ENCODE measurements at regions not wholly inside any gene's neighbourhood (a gene's known extent, or its start where the extent isn't known, plus 50 kb on each side); places are given as distances from the start of the nearest gene placed in this dataset.

DNA sequence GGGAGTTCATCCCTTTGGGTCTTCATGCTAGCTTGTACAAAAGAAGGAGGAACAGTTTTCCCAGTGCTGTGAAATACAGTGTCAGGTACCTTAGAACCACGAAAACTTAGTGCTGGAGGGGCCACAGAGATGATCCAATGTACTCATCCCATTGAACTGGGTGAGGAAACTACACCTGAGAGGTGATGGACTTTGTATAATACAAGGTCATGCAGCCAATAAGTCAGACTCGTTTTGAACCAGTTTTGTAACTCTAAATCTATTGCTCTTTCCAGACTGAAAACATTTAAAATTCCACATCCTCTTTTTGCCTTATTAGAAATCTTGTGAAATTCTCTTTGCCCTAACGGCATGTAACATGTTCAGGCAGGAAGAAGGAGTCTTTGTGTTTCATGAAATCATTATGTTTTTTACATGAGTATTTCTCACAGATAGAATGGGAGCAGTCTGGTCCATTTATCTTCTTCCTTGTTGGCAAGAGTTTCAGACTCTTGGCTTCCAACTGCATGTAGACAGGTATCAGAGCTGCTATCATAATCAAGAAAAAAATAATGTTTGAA is 146.8 kb upstream of the FBXL7 start:
- Histone ChIP-seq H3K9ac (ENCODE audit: insufficient read depth in 1 of 2, low read depth in 2 of 2, low read length in 2 of 2) (no peak overlapping the region), H3K27ac (ENCODE audit: extremely low read depth, low read depth, low read length) (no peak overlapping the region), H4K20me1 (replicated peaks; ENCODE audit: control insufficient read depth, insufficient read depth, low read length) (no peaks in the 10 kb centered on the region), H3K4me3 (no peak overlapping the region), H3K4me1 (replicated peaks in 1 of 2; ENCODE audit: control insufficient read depth in 2 of 2, insufficient read depth in 2 of 2, low read length in 2 of 2) (no peaks in the 10 kb centered on the region), H3K9me1 (ENCODE audit: control insufficient read depth, insufficient read depth, low read length) (no peaks in the 10 kb centered on the region), H3K36me3 (ENCODE audit: control insufficient read depth, insufficient read depth, low read length) (no peaks in the 10 kb centered on the region), H3K4me2 (ENCODE audit: insufficient read depth, low read length) (no peak overlapping the region), H2AFZ (ENCODE audit: low read depth, low read length) (no peak overlapping the region), H3K9me3 (replicated peaks; ENCODE audit: control insufficient read depth, insufficient read depth, low read depth, low read length) (no peaks in the 10 kb centered on the region; the same call in 1 of the 2 replicates), H3K79me2 (ENCODE audit: control insufficient read depth, insufficient read depth, low read length) (no peaks in the 10 kb centered on the region), H3K27me3 (ENCODE audit: control insufficient read depth in 2 of 2, insufficient read depth in 2 of 2, low read length in 2 of 2) (no peaks in the 10 kb centered on the region)
- no TSS peak for BruUV-seq (replicated peaks)
- TF ChIP-seq KLF10 (CRISPR knock-in tag; IDR thresholded peaks at IDR 0.05) (no peak), HLTF (IDR thresholded peaks at IDR 0.05) (no peak), ZNF449 (CRISPR knock-in tag; IDR thresholded peaks at IDR 0.05) (no peak), ETV5 (CRISPR knock-in tag; IDR thresholded peaks at IDR 0.05; ENCODE audit: low read depth) (no peak), JUNB (CRISPR knock-in tag; conservative IDR thresholded peaks at IDR 0.05) (no peak)
- TF ChIP-seq, protein P1, sequence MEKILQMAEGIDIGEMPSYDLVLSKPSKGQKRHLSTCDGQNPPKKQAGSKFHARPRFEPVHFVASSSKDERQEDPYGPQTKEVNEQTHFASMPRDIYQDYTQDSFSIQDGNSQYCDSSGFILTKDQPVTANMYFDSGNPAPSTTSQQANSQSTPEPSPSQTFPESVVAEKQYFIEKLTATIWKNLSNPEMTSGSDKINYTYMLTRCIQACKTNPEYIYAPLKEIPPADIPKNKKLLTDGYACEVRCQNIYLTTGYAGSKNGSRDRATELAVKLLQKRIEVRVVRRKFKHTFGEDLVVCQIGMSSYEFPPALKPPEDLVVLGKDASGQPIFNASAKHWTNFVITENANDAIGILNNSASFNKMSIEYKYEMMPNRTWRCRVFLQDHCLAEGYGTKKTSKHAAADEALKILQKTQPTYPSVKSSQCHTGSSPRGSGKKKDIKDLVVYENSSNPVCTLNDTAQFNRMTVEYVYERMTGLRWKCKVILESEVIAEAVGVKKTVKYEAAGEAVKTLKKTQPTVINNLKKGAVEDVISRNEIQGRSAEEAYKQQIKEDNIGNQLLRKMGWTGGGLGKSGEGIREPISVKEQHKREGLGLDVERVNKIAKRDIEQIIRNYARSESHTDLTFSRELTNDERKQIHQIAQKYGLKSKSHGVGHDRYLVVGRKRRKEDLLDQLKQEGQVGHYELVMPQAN (IDR thresholded peaks at IDR 0.05; ENCODE audit: borderline replicate concordance) = no peak
- ATAC-seq (no peak), DNase-seq (ENCODE audit: extremely low read depth in 1 of 4, low spot score in 3 of 4) (no peak), FAIRE-seq (no peak)
- WGBS (ENCODE audit: insufficient coverage, low coverage, missing lambda C conversion rate) = 2% methylated on average over 3 of the region's 3 CpGs
- POLR2A ChIA-PET = no interaction called here
- CTCF ChIA-PET (ENCODE audit: low intra/inter-chr PET ratio) = no interaction called here
- intact Hi-C loops (cut with micrococcal nuclease) (no loop called here), in situ Hi-C loops (cut with MboI) (no loop called here)

Data from K562 (cell line).